Breast epithelium (tissue), 3 donors: ENCODE measurements at regions not wholly inside any gene's neighbourhood (a gene's known extent, or its start where the extent isn't known, plus 50 kb on each side); places are given as distances from the start of the nearest gene placed in this dataset.

Experiments used
- CTCF ChIP-seq, 3 donors: fragments of 450-650 bp; IDR thresholded peaks; one replicate each; pipeline ENCODE4 v1.5.1; 2016 to 2017; ENCODE audit warnings: antibody characterized with exemption in 3 of 3, mild to moderate bottlenecking in 3 of 3, moderate library complexity in 3 of 3
- POLR2A ChIP-seq: fragments of 450-650 bp; IDR thresholded peaks from one replicate; pipeline ENCODE4 v1.6.1; 2016; ENCODE audit warnings: antibody characterized with exemption, mild to moderate bottlenecking, moderate library complexity
- POLR2AphosphoS5 ChIP-seq, 3 donors: sonication (generic); formaldehyde crosslinking; IDR thresholded peaks; one replicate each; pipeline ENCODE4 v1.6.1; 2017; ENCODE audit warnings: antibody characterized with exemption in 3 of 3

DNA sequence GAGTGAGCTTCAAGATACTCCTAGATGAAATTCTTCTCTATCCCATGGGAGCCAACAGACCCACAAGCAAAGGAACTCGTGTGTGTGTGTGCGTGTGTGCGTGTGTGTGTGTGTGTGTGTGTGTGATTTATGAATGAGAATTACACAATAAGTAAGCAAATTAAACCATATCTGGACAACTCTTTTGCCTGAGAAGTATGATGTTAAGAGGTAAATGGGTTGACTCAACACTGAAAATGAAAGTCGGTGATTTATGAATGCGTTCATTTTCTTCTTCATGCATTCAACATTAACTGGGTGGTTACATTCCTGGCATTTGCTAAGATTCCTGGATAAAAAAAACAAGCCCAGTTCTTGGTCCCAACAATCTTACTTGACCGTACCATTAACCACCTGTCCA, 171.3 kb upstream of the ZNF462 start:
- no peak for TF ChIP-seq CTCF (IDR thresholded peaks at IDR 0.05)
- no peak for TF ChIP-seq POLR2AphosphoS5 (IDR thresholded peaks at IDR 0.05)
- TF ChIP-seq POLR2A = no peak
